HG03565 (cell line): ENCODE measurements at regions not wholly inside any gene's neighbourhood (a gene's known extent, or its start where the extent isn't known, plus 50 kb on each side); places are given as distances from the start of the nearest gene placed in this dataset.
"Not testable (repeated sequence)": the region's sequence is repeated elsewhere in the genome, so short reads cannot be mapped to it uniquely, and the experiment has no call there.

Experiments
- ATAC-seq: cut with Tn5 transposase; IDR thresholded peaks from one replicate; pipeline ENCODE4 v1.9.1; 2021; ENCODE audit warnings: mild to moderate bottlenecking, moderate library complexity; ENCODE audit not compliant: unreplicated experiment

- no peak for ATAC-seq
Observed at GRCh38 chr9:102032614-102033013, 294.2 kb upstream of the GRIN3A start.

GRCh38 chr9:102000956-102001355 lies 262.5 kb upstream of the GRIN3A start:
- no peak for ATAC-seq

- no peak for ATAC-seq
Observed at GRCh38 chr9:101999441-101999840, 261.0 kb upstream of the GRIN3A start.

- no peak for ATAC-seq
Observed at GRCh38 chr9:101995231-101995630, 256.8 kb upstream of the GRIN3A start.

GRCh38 chr9:101993771-101994170 lies 255.3 kb upstream of the GRIN3A start:
- no peak for ATAC-seq

- no peak for ATAC-seq
Observed at GRCh38 chr9:101991926-101992325, 253.5 kb upstream of the GRIN3A start.

GRCh38 chr9:101977614-101978210 lies 239.3 kb upstream of the GRIN3A start:
- peak; percentile 87 for ATAC-seq

GRCh38 chr9:101970609-101971008 lies 232.2 kb upstream of the GRIN3A start:
- no peak for ATAC-seq

- ATAC-seq: no peak
Observed at GRCh38 chr9:101968392-101968791, 229.9 kb upstream of the GRIN3A start.

GRCh38 chr9:101966691-101967090 lies 228.2 kb upstream of the GRIN3A start:
- ATAC-seq: no peak

GRCh38 chr9:101957705-101958104 lies 219.3 kb upstream of the GRIN3A start:
- no peak for ATAC-seq

GRCh38 chr9:101951598-101951997 lies 213.2 kb upstream of the GRIN3A start:
- ATAC-seq: no peak

- ATAC-seq: no peak
Observed at GRCh38 chr9:101931756-101932155, 193.3 kb upstream of the GRIN3A start.

- ATAC-seq: no peak
Observed at GRCh38 chr9:101930783-101931182, 192.3 kb upstream of the GRIN3A start.

GRCh38 chr9:101925498-101925897 lies 187.1 kb upstream of the GRIN3A start:
- no peak for ATAC-seq

GRCh38 chr9:101923451-101923850 lies 185.0 kb upstream of the GRIN3A start:
- ATAC-seq: no peak

GRCh38 chr9:101916948-101917347 lies 178.5 kb upstream of the GRIN3A start:
- not testable (repeated sequence) for ATAC-seq

GRCh38 chr9:101915482-101915881 lies 177.0 kb upstream of the GRIN3A start:
- ATAC-seq: no peak

GRCh38 chr9:101912698-101913097 lies 174.3 kb upstream of the GRIN3A start:
- no peak for ATAC-seq

- ATAC-seq: no peak
Observed at GRCh38 chr9:101907466-101907865, 169.0 kb upstream of the GRIN3A start.

- no peak for ATAC-seq
Observed at GRCh38 chr9:101904845-101905244, 166.4 kb upstream of the GRIN3A start.

GRCh38 chr9:101902051-101902450 lies 163.6 kb upstream of the GRIN3A start:
- ATAC-seq: no peak

- no peak for ATAC-seq
Observed at GRCh38 chr9:101897196-101897595, 158.7 kb upstream of the GRIN3A start.
